CD4-positive, CD25-positive, alpha-beta regulatory T cell (primary cell): ENCODE measurements at regions not wholly inside any gene's neighbourhood (a gene's known extent, or its start where the extent isn't known, plus 50 kb on each side); places are given as distances from the start of the nearest gene placed in this dataset.

Experiments
- ATAC-seq, 2 donors: fragments of 150-1000 bp; cut with Tn5 transposase; one replicate each; pipeline ENCODE4 v1.10.0; 2021; ENCODE audit warnings: low read depth in 2 of 2, moderate number of reproducible peaks in 2 of 2, moderate library complexity in 1 of 2
- DNase-seq, 3 donors: peaks; one replicate each; pipeline versions ENCODE4 v3.0.0 to v3.0.0-alpha.2; 2012 to 2022; ENCODE audit warnings: mixed read lengths in 1 of 3
- H3K27ac ChIP-seq: one replicate; pipeline ENCODE4 v1.7.0; 2013; ENCODE audit warnings: mild to moderate bottlenecking, low read length; ENCODE audit not compliant: insufficient read depth, poor library complexity, severe bottlenecking
- H3K27me3 ChIP-seq: one replicate; pipeline ENCODE4 v1.7.0; 2013; ENCODE audit warnings: low read length; ENCODE audit not compliant: control insufficient read depth, insufficient read depth
- H3K36me3 ChIP-seq: one replicate; pipeline ENCODE4 v1.7.0; 2013; ENCODE audit warnings: mild to moderate bottlenecking, low read length, moderate library complexity; ENCODE audit not compliant: control insufficient read depth, insufficient read depth
- H3K4me1 ChIP-seq: 2 replicates; pipeline ENCODE4 v1.7.0; 2013; ENCODE audit warnings: mild to moderate bottlenecking, low read length; ENCODE audit not compliant: insufficient read depth, control insufficient read depth, poor library complexity, severe bottlenecking
- H3K4me3 ChIP-seq: one replicate; pipeline ENCODE4 v1.7.0; 2013; ENCODE audit warnings: low read depth, mild to moderate bottlenecking, low read length, moderate library complexity
- H3K9me3 ChIP-seq, 2 experiments: 1 replicate in 1 of 2; 2 replicates in 1 of 2; pipeline ENCODE4 v1.7.0; 2013; ENCODE audit warnings: low read length in 2 of 2, mild to moderate bottlenecking in 1 of 2, moderate library complexity in 1 of 2; ENCODE audit not compliant: control insufficient read depth in 2 of 2
- H3K27ac Mint-ChIP-seq, 3 donors: one replicate each; pipeline ENCODE4 v1.8.0; 2020 to 2022; ENCODE audit warnings: mild to moderate bottlenecking in 3 of 3, mixed read lengths in 3 of 3, moderate library complexity in 2 of 3
- H3K27me3 Mint-ChIP-seq: one replicate; pipeline ENCODE4 v1.8.0; 2022; ENCODE audit warnings: mild to moderate bottlenecking, mixed read lengths
- H3K36me3 Mint-ChIP-seq: one replicate; pipeline ENCODE4 v1.8.0; 2020; ENCODE audit warnings: mixed read lengths
- H3K4me1 Mint-ChIP-seq, 4 donors: one replicate each; pipeline ENCODE4 v1.8.0; 2020 to 2022; ENCODE audit warnings: mixed read lengths in 4 of 4, mild to moderate bottlenecking in 1 of 4
- H3K4me3 Mint-ChIP-seq, 4 donors: one replicate each; pipeline ENCODE4 v1.8.0; 2020 to 2022; ENCODE audit warnings: mild to moderate bottlenecking in 4 of 4, mixed read lengths in 4 of 4, moderate library complexity in 3 of 4
- H3K9me3 Mint-ChIP-seq, 7 donors: one replicate each; pipeline ENCODE4 v1.8.0; 2020 to 2022; ENCODE audit warnings: mixed read lengths in 7 of 7, mild to moderate bottlenecking in 3 of 7, moderate library complexity in 2 of 7

DNA sequence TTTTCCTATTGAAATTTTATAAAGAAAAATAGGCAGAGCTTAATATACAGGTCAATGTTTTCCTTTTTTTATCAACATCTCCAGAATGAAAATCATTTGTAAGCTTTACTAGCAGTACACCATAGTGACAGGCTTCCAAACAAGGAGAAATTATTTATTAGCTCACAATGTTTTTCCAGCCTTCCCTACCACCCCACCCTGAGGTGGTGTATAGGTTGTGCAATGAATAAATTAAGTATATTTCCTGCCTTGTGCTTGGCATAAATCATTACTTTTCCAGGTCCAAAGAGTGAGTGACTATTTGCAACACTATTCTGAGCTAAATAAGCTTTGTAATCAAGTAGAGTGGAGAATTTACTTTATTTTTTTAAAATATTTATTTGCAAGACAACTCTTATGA, 876.2 kb upstream of the POU3F3 start:
- no peaks in the 10 kb centered on the region for H3K4me1 Mint-ChIP-seq
- no peaks in the 10 kb centered on the region for H3K4me1 ChIP-seq
- ATAC-seq (no peak), DNase-seq (no peak)
- no peak overlapping the region for H3K4me3 ChIP-seq
- no peak overlapping the region for H3K4me3 Mint-ChIP-seq
- no peaks in the 10 kb centered on the region for H3K36me3 ChIP-seq
- H3K27ac Mint-ChIP-seq: no peak overlapping the region
- no peaks in the 10 kb centered on the region for H3K27me3 Mint-ChIP-seq
- H3K27me3 ChIP-seq: no peaks in the 10 kb centered on the region
- no peak overlapping the region for H3K27ac ChIP-seq
- no peaks in the 10 kb centered on the region for H3K9me3 ChIP-seq
- H3K36me3 Mint-ChIP-seq: no peaks in the 10 kb centered on the region
- H3K9me3 Mint-ChIP-seq: peaks cover 0 to 10% (median 3%) of the 10 kb centered on the region in 7 donors

DNA sequence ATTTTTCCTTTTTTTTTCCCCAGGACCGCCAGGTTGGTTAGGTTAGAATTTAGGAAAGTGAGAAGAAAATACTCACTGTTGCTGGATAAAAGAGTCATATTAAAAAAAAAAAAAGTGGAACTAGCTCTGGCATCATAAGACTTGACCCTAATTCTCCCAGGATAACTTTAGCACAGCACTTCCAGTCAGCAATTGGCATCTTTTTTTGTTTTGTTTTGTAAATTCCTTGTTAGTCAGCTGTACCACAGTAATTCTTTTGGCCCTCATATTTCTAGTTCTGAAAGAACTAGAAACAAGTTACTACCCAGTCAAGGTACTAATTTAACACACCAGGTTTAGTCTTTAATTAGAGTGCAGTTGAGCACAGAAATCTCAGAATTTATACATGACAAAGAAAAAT, 873.5 kb upstream of the POU3F3 start:
- ATAC-seq (no peak), DNase-seq (no peak)
- Histone ChIP-seq H3K4me3 (no peak overlapping the region), H3K36me3 (no peaks in the 10 kb centered on the region), H3K27ac (no peak overlapping the region), H3K4me1 (no peaks in the 10 kb centered on the region), H3K9me3 (peaks cover 0 to 2% of the 10 kb centered on the region in 2 experiments), H3K27me3 (no peaks in the 10 kb centered on the region)
- peaks cover 0 to 11% (median 3%) of the 10 kb centered on the region in 7 donors for H3K9me3 Mint-ChIP-seq
- no peaks in the 10 kb centered on the region for H3K36me3 Mint-ChIP-seq
- no peaks in the 10 kb centered on the region for H3K4me1 Mint-ChIP-seq
- no peak overlapping the region for H3K4me3 Mint-ChIP-seq
- no peaks in the 10 kb centered on the region for H3K27me3 Mint-ChIP-seq
- no peak overlapping the region for H3K27ac Mint-ChIP-seq

DNA sequence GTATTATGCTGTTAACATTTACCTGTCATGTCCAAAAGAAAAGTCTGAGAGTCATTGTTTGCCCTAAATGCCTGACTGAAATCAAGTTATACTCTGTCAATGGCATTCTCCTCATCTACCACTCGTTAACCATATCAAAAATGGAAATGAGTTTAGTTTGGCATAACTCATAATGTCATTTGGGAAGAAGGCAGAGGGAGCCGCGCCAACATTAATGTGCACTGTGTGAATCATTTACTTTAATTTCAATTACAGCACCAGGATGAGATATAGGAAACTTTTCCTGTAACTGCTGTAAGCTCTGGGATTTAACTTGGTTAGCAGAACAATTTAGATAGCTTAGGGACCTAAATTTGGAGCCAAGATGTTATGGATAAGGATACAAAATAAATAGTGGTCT, 871.2 kb upstream of the POU3F3 start:
- Histone ChIP-seq H3K27me3 (no peaks in the 10 kb centered on the region), H3K27ac (no peak overlapping the region), H3K36me3 (no peaks in the 10 kb centered on the region), H3K9me3 (peaks cover 0 to 2% of the 10 kb centered on the region in 2 experiments), H3K4me1 (no peaks in the 10 kb centered on the region), H3K4me3 (no peak overlapping the region)
- Mint-ChIP-seq H3K4me1 (no peaks in the 10 kb centered on the region), H3K9me3 (peaks cover 0 to 11% (median 3%) of the 10 kb centered on the region in 7 donors), H3K4me3 (no peak overlapping the region), H3K36me3 (no peaks in the 10 kb centered on the region), H3K27me3 (no peaks in the 10 kb centered on the region), H3K27ac (no peak overlapping the region)
- ATAC-seq: no peak
- no peak for DNase-seq

DNA sequence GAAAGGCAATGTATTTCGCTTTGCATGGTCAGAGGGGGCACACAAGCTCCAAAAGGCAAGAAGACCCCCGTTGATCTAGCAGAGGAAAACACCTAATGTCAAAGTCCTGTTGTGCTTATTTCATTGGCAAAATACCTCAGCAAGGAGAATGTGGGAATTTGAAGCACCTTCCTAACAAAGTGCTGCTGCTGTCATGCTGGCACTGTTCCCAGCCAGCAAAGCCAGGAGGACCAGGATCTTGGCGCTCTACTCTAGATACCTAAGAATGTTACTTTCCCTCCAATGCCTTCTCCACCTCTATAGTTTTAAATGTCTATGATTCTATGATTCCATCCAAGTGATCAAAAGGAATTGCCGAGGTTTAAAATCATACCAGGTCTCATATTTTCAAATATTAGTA, 867.9 kb upstream of the POU3F3 start:
- no peak overlapping the region for H3K4me3 ChIP-seq
- H3K27ac ChIP-seq: no peak overlapping the region
- H3K27ac Mint-ChIP-seq: no peak overlapping the region
- H3K9me3 ChIP-seq: peaks cover 0 to 2% of the 10 kb centered on the region in 2 experiments
- H3K4me1 ChIP-seq: no peaks in the 10 kb centered on the region
- DNase-seq: no peak
- no peak overlapping the region for H3K4me3 Mint-ChIP-seq
- H3K36me3 ChIP-seq: no peaks in the 10 kb centered on the region
- H3K9me3 Mint-ChIP-seq: peaks cover 2 to 20% (median 6%) of the 10 kb centered on the region in 7 donors
- H3K4me1 Mint-ChIP-seq: no peaks in the 10 kb centered on the region
- no peak for ATAC-seq
- H3K27me3 Mint-ChIP-seq: no peaks in the 10 kb centered on the region
- H3K27me3 ChIP-seq: no peaks in the 10 kb centered on the region
- no peaks in the 10 kb centered on the region for H3K36me3 Mint-ChIP-seq

DNA sequence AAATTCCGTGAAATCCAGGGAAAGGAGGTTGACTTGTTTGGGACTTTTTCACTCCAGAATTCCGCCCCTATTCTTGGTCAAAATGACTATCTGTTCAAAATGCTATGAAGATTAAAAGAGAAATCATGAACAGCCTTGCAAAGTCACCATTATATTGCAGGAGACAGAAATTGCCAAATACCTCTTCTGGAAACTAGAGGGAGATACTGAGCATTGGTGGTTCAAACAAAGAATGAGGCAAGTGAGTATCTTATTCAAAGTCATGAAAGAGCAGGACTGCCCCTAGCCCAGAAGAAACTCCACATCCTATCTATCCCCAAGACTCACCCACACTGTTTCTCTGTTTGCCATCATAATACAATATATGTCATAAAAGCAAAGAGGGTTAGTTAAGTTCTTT, 862.3 kb upstream of the POU3F3 start:
- no peaks in the 10 kb centered on the region for H3K36me3 Mint-ChIP-seq
- ATAC-seq: no peak
- no peaks in the 10 kb centered on the region for H3K27me3 Mint-ChIP-seq
- no peak for DNase-seq
- no peaks in the 10 kb centered on the region for H3K4me1 ChIP-seq
- peaks cover 2 to 31% (median 10%) of the 10 kb centered on the region in 7 donors for H3K9me3 Mint-ChIP-seq
- no peak overlapping the region for H3K4me3 Mint-ChIP-seq
- no peaks in the 10 kb centered on the region for H3K36me3 ChIP-seq
- no peaks in the 10 kb centered on the region for H3K27me3 ChIP-seq
- H3K9me3 ChIP-seq: no peaks in the 10 kb centered on the region
- no peak overlapping the region for H3K27ac Mint-ChIP-seq
- no peak overlapping the region for H3K4me3 ChIP-seq
- no peaks in the 10 kb centered on the region for H3K4me1 Mint-ChIP-seq
- no peak overlapping the region for H3K27ac ChIP-seq

DNA sequence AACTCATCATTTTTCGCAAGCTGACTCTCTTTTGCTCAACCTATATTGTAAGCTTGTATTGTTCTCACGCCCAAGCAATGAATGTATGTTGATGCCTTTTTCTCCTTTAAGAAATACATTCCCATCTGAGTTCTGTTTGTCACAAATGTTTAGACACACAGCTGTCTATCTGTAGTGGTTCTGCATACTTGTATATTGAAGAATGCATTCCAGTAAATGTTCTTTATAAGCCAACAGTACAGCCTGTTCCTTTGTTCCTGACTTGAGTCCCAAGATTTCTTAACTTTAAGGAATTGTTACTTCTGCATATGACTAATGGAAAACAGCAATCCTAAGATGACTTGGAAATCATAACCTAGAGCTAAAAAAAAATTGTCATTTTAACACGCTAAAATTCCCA, 849.1 kb upstream of the POU3F3 start:
- Mint-ChIP-seq H3K4me3 (no peak overlapping the region), H3K27ac (no peak overlapping the region), H3K27me3 (no peaks in the 10 kb centered on the region), H3K4me1 (no peaks in the 10 kb centered on the region), H3K36me3 (no peaks in the 10 kb centered on the region), H3K9me3 (peaks cover 4 to 44% (median 14%) of the 10 kb centered on the region in 7 donors)
- H3K9me3 ChIP-seq: peaks cover 0 to 3% of the 10 kb centered on the region in 2 experiments
- no peaks in the 10 kb centered on the region for H3K36me3 ChIP-seq
- no peaks in the 10 kb centered on the region for H3K27me3 ChIP-seq
- ATAC-seq (no peak), DNase-seq (no peak)
- no peaks in the 10 kb centered on the region for H3K4me1 ChIP-seq
- H3K27ac ChIP-seq: no peak overlapping the region
- no peak overlapping the region for H3K4me3 ChIP-seq

DNA sequence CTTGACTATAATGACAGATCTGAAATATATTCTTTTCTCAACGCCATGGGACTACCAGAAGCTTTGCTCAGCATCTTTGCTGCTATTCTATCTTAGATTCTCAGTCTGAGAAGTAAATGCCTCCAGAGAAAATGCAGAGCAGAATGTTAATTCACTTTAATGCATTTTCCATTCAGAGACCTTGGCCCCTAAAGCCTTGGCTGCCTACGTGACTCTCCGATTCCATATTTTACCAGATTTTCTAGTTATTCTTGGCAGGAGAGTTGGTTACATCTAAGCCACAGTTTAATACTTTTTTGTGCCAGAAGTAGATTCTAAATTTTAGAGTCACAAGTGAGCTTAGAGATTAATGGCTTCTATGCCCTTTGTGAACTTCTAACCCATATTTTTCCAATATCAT, 837.1 kb upstream of the POU3F3 start:
- Histone ChIP-seq H3K4me1 (no peaks in the 10 kb centered on the region), H3K27ac (no peak overlapping the region), H3K9me3 (peaks cover 0 to 3% of the 10 kb centered on the region in 2 experiments), H3K4me3 (no peak overlapping the region), H3K27me3 (no peaks in the 10 kb centered on the region), H3K36me3 (no peaks in the 10 kb centered on the region)
- Mint-ChIP-seq H3K27ac (no peak overlapping the region), H3K9me3 (peaks cover 0 to 17% (median 8%) of the 10 kb centered on the region in 7 donors), H3K36me3 (no peaks in the 10 kb centered on the region), H3K4me3 (no peak overlapping the region), H3K27me3 (no peaks in the 10 kb centered on the region), H3K4me1 (no peaks in the 10 kb centered on the region)
- ATAC-seq (no peak), DNase-seq (no peak)

DNA sequence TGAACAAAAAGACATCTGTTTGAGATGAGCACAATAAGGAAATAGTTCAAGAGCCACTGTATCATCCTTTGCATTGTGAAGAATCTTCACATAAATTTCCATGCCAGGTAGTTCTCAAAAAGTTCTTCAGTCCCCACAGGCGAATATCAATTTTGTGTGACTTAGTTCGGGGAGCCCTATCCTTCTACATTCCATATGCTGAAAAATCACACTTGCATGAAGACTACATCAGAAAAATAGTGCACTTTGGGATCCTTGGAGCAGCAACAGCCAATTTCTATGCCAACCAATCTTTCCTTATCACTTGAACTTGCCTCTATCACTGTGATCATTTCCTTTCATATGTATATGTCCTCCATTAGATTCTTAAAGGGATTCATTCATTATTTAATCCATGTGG, 830.6 kb upstream of the POU3F3 start:
- no peaks in the 10 kb centered on the region for H3K36me3 Mint-ChIP-seq
- no peaks in the 10 kb centered on the region for H3K36me3 ChIP-seq

More for the DNA sequence above, 830.6 kb upstream of the POU3F3 start:
- no peak overlapping the region for H3K4me3 Mint-ChIP-seq
- ATAC-seq: no peak
- H3K27me3 Mint-ChIP-seq: no peaks in the 10 kb centered on the region
- Histone ChIP-seq H3K27me3 (no peaks in the 10 kb centered on the region), H3K4me3 (no peak overlapping the region), H3K9me3 (peaks cover 0 to 6% of the 10 kb centered on the region in 2 experiments), H3K27ac (no peak overlapping the region), H3K4me1 (no peaks in the 10 kb centered on the region)
- no peak overlapping the region for H3K27ac Mint-ChIP-seq
- no peak for DNase-seq
- H3K4me1 Mint-ChIP-seq: no peaks in the 10 kb centered on the region
- peaks cover 0 to 18% (median 2%) of the 10 kb centered on the region in 7 donors for H3K9me3 Mint-ChIP-seq
